Renal cortical epithelial cell (primary cell): ENCODE measurements at regions not wholly inside any gene's neighbourhood (a gene's known extent, or its start where the extent isn't known, plus 50 kb on each side); places are given as distances from the start of the nearest gene placed in this dataset.

Experiments
- DNase-seq: peaks from one replicate; pipeline ENCODE4 v3.0.0-alpha.2; 2011; ENCODE audit warnings: low read depth

GRCh38 chr7:113976508-113976907 is 57.7 kb upstream of the PPP1R3A start:
- DNase-seq, result no peak

- DNase-seq, result no peak
These were observed 49.9 kb upstream of the PPP1R3A start for GRCh38 chr7:113968713-113969112.
